ENCODE measurements at regions not wholly inside any gene's neighbourhood (a gene's known extent, or its start where the extent isn't known, plus 50 kb on each side); places are given as distances from the start of the nearest gene placed in this dataset.
"Not testable (repeated sequence)": the region's sequence is repeated elsewhere in the genome, so short reads cannot be mapped to it uniquely, and the experiment has no call there.

- no peak for DNase-seq (ENCODE audit: low read depth in 2 of 2)
Measured at GRCh38 chr2:44086629-44087028, 82.0 kb upstream of the PPM1B start.

- peak; percentile 36 to 72 for DNase-seq (ENCODE audit: low read depth in 2 of 2)
Measured at GRCh38 chr2:44087036-44087713, 81.5 kb upstream of the PPM1B start.

- DNase-seq (ENCODE audit: low read depth in 2 of 2), result no peak
Measured at GRCh38 chr2:44087714-44088092, 81.0 kb upstream of the PPM1B start.

- DNase-seq (ENCODE audit: low read depth in 2 of 2), result not testable (repeated sequence)
Measured at GRCh38 chr2:44092519-44092918, 76.2 kb upstream of the PPM1B start.

GRCh38 chr2:44093970-44094369, 74.7 kb upstream of the PPM1B start:
- DNase-seq (ENCODE audit: low read depth in 2 of 2), result no peak

GRCh38 chr2:44097322-44097907, 71.3 kb upstream of the PPM1B start:
- DNase-seq (ENCODE audit: low read depth in 2 of 2), result no peak

GRCh38 chr2:44098050-44098449, 70.6 kb upstream of the PPM1B start:
- DNase-seq (ENCODE audit: low read depth in 2 of 2), result no peak

GRCh38 chr2:44098891-44099290, 69.8 kb upstream of the PPM1B start:
- DNase-seq (ENCODE audit: low read depth in 2 of 2), result no peak

GRCh38 chr2:44100351-44100750, 68.3 kb upstream of the PPM1B start:
- DNase-seq (ENCODE audit: low read depth in 2 of 2), result peak in 1 of 2 donors; percentile 54

GRCh38 chr2:44101246-44101645, 67.4 kb upstream of the PPM1B start:
- no peak for DNase-seq (ENCODE audit: low read depth in 2 of 2)

- no peak for DNase-seq (ENCODE audit: low read depth in 2 of 2)
Measured at GRCh38 chr2:44102790-44103562, 65.7 kb upstream of the PPM1B start.

GRCh38 chr2:44103639-44104038, 65.0 kb upstream of the PPM1B start:
- no peak for DNase-seq (ENCODE audit: low read depth in 2 of 2)

- no peak for DNase-seq (ENCODE audit: low read depth in 2 of 2)
Measured at GRCh38 chr2:44104855-44105271, 63.8 kb upstream of the PPM1B start.

- DNase-seq (ENCODE audit: low read depth in 2 of 2), result not testable (repeated sequence)
Measured at GRCh38 chr2:44106509-44106908, 62.2 kb upstream of the PPM1B start.

GRCh38 chr2:44107086-44107740, 61.5 kb upstream of the PPM1B start:
- no peak for DNase-seq (ENCODE audit: low read depth in 2 of 2)

- DNase-seq (ENCODE audit: low read depth in 2 of 2), result no peak
Measured at GRCh38 chr2:44107974-44108373, 60.7 kb upstream of the PPM1B start.

GRCh38 chr2:44109166-44109565, 59.5 kb upstream of the PPM1B start:
- no peak for DNase-seq (ENCODE audit: low read depth in 2 of 2)

- no peak for DNase-seq (ENCODE audit: low read depth in 2 of 2)
Measured at GRCh38 chr2:44110444-44110843, 58.2 kb upstream of the PPM1B start.

GRCh38 chr2:44112096-44112495, 56.6 kb upstream of the PPM1B start:
- DNase-seq (ENCODE audit: low read depth in 2 of 2), result no peak

- no peak for DNase-seq (ENCODE audit: low read depth in 2 of 2)
Measured at GRCh38 chr2:44116319-44116718, 52.4 kb upstream of the PPM1B start.

- no peak for DNase-seq (ENCODE audit: low read depth in 2 of 2)
Measured at GRCh38 chr2:44118257-44118656, 50.4 kb upstream of the PPM1B start.

Measured in dermis microvascular lymphatic vessel endothelial cell (primary cell).